8988T (cell line): ENCODE measurements at regions not wholly inside any gene's neighbourhood (a gene's known extent, or its start where the extent isn't known, plus 50 kb on each side); places are given as distances from the start of the nearest gene placed in this dataset.

ENCODE experiments used
- DNase-seq: peaks from one replicate; pipeline ENCODE4 v3.0.0; 2011

- DNase-seq = no peak
These were observed 397.2 kb upstream of the USP15 start for GRCh38 chr12:61862986-61863385.

GRCh38 chr12:61863811-61864210, 396.4 kb upstream of the USP15 start:
- DNase-seq = no peak

- DNase-seq = no peak
These were observed 390.4 kb upstream of the USP15 start for GRCh38 chr12:61869796-61870195.

- no peak for DNase-seq
These were observed 389.3 kb upstream of the USP15 start for GRCh38 chr12:61870658-61871484.

DNA sequence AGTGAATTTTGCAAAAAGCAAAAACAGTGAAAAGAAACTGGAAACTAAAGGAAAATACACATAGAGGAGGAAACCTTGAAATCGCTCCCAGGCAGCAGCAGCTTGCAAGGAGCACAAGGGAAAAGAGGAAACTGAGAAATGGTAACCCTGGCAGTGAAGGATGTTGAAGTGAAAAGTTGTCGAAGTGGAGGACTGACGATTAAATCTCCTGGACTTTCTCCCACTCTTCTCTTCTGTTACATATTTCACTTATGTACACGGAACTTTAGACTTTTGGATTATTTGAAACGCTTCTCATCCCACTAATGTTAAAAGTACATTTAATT, 388.8 kb upstream of the USP15 start:
- DNase-seq = no peak

- no peak for DNase-seq
These were observed 381.0 kb upstream of the USP15 start for GRCh38 chr12:61879229-61879628.

DNA sequence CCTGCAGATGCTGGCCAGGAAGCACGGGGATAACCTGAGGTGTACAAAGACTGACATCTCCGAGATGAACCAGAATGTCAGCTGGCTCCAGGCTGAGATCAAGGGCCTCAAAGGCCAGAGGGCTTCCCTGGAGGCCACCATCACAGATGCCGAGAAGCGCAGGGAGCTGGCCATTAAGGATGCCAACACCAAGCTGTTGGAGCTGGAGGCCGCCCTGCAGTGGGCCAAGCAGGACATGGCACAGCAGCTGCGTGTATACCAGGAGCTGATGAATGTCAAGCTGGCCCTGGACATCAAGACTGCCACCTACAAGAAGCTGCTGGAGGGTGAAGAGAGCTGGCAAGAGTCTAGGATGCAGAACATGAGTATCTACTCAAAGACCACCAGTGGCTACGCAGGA, 380.0 kb upstream of the USP15 start:
- no peak for DNase-seq

DNA sequence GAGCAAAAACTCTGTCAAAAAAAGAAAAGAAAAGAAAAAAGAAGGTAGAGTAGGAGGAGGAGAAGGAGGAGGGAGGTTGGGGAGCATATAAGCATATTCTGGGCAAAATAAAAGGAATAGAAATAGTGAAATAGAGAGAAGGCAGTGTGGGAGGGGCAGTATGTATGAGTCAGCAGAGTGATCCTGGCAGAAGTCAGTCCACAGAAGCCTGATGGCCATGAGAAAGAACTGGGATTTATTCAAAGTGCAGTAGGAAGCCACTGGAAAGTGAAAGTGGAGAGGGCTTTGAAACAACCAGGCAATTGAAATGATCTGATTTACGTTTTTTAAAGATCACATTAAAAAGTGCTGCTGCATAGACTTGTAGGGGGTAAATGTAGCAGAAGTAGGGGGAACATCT, 368.6 kb upstream of the USP15 start:
- DNase-seq = no peak

DNA sequence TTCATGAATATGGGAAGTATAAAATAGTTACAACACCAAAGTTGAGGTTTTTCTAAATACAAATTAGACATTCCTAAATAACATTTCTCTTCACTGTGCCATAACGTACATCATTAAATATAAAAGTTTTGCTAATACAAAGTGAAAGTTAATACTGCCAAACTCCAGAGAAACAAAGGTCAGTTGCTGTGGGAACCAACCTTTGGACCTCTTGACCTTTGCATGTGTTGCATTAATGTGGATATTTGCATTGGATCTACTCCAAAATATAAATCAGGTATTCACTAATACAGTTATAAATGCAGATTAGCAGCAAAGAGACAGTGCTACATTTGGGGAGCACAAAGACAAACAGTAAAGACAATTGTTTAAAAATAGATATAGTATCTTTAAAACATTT, 366.0 kb upstream of the USP15 start:
- DNase-seq = no peak

DNA sequence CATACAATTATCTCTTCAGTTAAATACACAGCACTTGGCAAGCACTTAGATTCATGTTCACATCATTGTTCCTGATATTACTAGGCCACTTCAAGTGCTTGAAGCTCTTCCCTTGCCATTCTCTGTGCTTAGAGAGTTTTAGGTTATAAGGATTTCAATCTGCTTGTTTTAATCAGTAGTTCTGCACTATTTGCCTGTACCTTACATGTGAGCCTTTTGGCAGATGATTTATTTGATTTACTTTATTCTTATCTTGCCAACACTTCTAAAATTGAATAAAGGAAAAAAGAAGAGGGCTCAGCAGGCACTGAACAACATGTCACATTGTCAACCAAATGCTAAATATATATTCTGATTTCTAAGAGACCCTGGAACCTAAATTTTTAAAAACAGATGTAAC, 363.8 kb upstream of the USP15 start:
- no peak for DNase-seq

GRCh38 chr12:61902403-61902802, 357.8 kb upstream of the USP15 start:
- no peak for DNase-seq

GRCh38 chr12:61911113-61911512, 349.1 kb upstream of the USP15 start:
- DNase-seq = no peak

DNA sequence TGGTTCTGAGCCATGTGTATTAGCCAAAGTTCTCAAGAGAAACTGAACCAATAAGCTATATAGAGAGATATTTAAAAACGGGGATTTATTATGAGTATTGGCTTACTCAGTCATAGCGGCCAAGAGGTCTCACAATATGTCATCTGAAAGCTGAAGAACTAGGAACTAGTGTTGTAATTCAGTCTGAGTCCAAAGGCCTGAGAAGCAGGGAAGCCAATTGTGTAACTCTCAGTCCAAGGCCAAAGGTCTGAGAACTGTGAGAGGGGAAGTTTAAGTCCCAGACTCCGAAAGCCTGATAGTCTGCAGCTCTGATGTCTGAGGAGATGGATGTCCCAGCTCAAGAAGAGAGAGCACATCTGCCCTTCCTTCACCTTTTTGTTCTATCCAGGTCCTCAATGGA, 344.8 kb upstream of the USP15 start:
- no peak for DNase-seq

DNA sequence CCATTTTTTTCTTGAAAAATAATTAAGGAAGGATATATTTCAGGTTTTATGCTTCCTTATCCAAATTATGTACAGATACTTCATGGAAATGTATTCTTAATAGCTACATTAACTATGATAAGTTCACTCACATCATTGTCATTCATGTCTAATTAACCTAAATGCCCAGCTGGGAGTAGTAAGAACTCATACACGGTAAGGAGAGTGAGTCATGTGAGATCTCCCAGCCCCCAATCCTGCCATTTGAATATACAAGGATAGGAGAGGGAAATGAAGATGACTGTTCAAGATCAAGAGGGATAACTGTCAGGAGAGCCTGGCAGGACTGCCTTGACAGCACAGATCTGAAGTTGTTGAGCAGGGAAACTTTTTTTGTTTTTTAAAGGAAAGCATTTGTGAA, 343.4 kb upstream of the USP15 start:
- no peak for DNase-seq

- DNase-seq = no peak
These were observed 340.5 kb upstream of the USP15 start for GRCh38 chr12:61919686-61920085.

- no peak for DNase-seq
These were observed 340.0 kb upstream of the USP15 start for GRCh38 chr12:61920230-61920629.

DNA sequence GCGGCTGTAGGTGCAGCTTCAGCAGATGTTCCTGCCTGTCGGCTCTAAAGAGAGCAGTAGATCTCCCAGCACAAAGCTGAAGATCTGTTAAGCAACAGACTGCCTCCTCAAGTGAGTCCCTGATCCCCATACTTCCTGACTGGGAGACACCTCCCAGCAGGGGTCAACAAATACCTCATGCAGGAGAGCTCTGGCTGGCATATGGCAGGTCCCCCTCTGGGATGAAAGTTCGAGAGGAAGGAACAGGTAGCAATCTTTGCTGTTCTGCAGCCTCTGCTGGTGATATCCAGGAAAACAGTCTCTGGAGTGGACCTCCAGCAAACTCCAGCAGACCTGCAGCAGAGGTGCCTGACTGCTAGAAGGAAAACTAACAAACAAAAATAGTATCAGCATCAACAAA, 337.1 kb upstream of the USP15 start:
- DNase-seq = no peak

DNA sequence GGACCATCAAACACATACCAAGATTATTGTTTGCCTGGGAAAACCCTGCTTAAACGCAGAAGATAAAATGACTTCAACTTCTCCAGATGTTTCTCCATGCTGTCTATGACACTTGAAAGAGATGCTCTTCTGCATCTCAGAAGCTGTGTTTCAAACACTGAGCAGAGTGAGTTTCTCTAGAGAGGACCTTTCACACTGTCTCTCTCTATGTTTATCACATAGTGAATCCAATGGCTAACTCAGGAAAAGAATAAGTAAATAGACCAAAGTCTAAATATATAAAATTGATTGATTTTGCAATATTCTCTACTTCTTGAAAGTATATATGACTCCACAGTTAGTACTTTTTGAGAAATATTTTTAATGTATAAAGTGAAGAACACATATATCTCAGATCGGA, 325.6 kb upstream of the USP15 start:
- DNase-seq = no peak

GRCh38 chr12:61939977-61940376, 320.2 kb upstream of the USP15 start:
- no peak for DNase-seq

DNA sequence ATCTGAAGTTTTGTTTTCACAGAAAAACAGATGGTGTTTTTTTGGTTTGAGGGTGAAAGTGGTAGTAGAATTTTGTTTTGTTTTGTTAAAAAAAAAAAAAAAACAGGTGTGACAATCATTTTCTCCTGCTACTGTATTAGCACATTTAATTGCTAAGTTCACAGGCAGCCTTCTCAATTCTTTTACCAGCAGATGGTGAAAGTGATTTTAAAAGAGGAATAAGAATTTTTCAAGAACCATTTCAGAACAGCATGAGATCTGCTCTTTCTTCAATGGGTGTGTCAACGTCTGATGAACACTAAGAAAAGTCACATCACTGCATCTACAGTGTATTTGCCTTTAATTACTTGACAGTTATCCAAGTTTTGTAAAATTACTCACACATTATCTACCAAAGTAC, 303.7 kb upstream of the USP15 start:
- DNase-seq = no peak

DNA sequence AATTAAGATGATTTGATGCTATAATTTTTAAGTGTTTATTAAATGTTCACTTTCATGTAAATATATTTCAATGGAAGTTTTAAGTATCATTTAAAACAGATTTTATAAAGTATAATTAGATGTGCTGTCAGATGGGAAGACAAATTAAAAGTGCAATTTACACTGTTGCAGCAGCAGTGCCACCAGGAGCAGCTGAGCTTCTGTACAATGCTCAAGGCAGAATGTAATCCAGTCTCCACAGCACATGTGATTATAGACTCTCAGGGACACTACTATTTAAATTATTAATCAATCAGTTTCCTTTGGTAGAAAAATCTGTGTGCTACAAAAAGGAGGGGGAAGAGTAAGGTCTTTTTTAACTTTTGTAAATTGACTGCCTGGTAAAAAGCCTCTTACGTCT, 285.7 kb upstream of the USP15 start:
- DNase-seq = no peak

DNA sequence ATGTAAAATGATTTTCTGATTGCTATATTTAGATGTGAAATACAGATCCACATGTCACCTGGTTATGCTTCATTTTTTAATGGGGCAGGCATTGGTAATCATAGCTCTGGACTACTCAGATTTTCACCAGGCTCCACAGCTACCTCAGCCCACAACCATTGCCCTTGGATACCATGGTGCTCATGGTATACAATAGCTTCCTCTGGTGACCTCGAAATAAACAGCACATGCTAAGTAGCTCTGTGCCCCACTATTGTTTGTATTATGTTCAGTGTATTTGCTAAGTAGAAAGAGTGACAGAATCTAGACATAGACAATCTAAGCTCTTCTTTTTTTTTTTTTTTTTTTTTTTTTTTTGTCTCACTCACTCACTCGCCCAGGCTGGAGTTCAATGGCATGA, 274.4 kb upstream of the USP15 start:
- no peak for DNase-seq

DNA sequence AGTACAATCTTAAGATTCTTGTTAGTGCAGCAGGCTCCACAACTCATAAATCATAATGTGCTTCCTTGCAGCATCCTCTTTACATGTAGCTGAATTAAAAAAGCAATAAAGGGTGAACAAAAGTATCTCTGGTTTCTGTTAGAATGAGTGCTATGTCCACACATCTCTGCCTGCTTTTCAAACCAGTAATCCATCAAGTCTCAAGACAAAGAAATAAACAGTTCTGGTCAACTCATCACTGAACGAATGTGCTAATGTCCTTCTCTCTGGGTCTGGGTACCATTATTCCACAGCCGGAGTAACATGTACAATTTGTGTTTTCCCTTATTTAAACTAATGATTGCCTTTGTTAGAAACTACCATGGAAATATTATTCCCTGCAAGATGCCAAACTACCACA, 273.0 kb upstream of the USP15 start:
- DNase-seq = no peak

- no peak for DNase-seq
These were observed 268.5 kb upstream of the USP15 start for GRCh38 chr12:61991661-61992060.

GRCh38 chr12:61993734-61994345, 266.4 kb upstream of the USP15 start:
- no peak for DNase-seq
